ENCODE measurements at regions not wholly inside any gene's neighbourhood (a gene's known extent, or its start where the extent isn't known, plus 50 kb on each side); places are given as distances from the start of the nearest gene placed in this dataset.
"Not testable (repeated sequence)": the region's sequence is repeated elsewhere in the genome, so short reads cannot be mapped to it uniquely, and the experiment has no call there.

DNA sequence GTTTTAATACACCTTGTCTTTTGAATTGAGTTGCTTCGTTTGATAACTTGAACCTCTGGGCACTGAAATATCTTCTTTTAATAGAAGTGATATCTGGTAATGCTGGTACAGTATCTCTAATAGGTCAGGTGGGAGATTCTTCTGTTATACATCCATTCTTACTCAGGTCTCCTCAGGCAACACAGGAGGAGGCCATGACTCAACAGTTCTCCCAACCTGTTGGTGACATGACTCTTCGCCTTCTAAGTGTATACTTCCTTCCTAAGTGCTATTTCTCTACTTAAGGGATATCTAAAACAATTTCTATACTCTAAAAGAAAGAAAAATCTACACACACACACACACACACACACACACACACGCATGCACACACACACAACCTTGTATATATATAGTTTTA, 509.1 kb downstream of the PCNX1 start:
- H3K27me3 Mint-ChIP-seq (ENCODE audit: low read depth), result no peaks in the 10 kb centered on the region
- H3K36me3 Mint-ChIP-seq (ENCODE audit: low read depth), result peaks cover 16% of the 10 kb centered on the region
- no peak overlapping the region for H3K4me3 Mint-ChIP-seq
- no peak overlapping the region for H3K27ac Mint-ChIP-seq
- peaks cover 17% of the 10 kb centered on the region for H3K4me1 Mint-ChIP-seq (ENCODE audit: low read depth)
- no peaks in the 10 kb centered on the region for H3K9me3 Mint-ChIP-seq

DNA sequence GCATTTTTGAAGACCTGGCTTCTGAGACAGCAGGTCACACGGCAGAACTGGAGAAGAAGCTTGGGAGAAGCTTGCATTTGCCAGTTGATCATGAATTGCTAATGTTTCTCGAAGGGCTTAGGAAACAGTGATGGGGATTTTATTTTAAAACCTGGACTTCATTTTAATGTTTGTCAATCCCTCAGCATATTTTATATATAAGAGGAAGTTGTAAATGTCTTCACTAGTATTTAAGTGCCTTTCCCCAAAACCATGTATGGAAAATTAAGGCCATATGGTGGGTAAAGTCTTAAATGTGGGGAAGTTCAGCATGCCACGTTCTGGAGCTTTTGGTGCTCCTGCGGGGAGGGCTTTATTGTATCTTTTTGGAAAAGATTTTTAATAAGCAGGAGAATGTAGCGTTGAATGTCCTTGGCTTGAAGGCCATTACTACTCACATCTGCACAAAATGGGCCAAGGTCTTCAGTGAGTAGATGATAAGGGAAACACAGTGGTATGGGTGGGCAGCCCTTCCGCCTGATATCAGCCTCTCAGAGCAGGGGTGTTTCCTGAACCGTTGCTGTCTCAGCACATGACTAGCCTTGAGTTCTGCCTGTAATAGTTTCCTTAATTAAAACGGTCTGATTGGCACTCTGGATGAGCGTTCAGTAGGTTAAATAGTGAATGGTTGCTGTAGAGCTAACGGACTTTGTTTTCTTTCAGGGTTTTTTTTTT, 511.4 kb downstream of the PCNX1 start:
- Mint-ChIP-seq H3K27me3 (ENCODE audit: low read depth) (no peaks in the 10 kb centered on the region), H3K9me3 (peaks cover 6% of the 10 kb centered on the region), H3K4me1 (ENCODE audit: low read depth) (peaks cover 4% of the 10 kb centered on the region), H3K36me3 (ENCODE audit: low read depth) (peaks cover 24% of the 10 kb centered on the region), H3K4me3 (no peak overlapping the region), H3K27ac (no peak overlapping the region)

DNA sequence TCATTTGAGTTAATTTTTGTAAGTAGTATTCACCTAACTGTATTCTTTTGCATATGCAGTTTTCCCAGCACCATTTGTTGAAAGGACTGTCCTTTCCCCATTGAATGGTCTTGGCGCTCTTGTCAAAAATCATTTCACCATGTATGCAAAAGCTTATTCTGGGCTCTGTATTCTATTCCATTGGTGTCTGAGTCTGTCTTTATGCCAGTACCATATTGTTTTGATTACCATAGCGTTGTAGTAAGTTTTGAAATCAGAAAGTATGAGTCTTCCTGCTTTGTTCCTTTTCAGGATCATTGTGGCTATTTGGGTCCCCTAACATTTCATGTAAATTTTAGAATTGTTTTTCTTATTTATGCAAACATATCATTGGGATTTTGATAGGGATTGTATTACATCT, 508.7 kb upstream of the RGS6 start:
- Mint-ChIP-seq H3K27me3 (ENCODE audit: low read depth) (no peaks in the 10 kb centered on the region), H3K4me3 (no peak overlapping the region), H3K4me1 (ENCODE audit: low read depth) (peaks cover 18% of the 10 kb centered on the region), H3K27ac (no peak overlapping the region), H3K36me3 (ENCODE audit: low read depth) (peaks cover 52% of the 10 kb centered on the region), H3K9me3 (peaks cover 44% of the 10 kb centered on the region)

DNA sequence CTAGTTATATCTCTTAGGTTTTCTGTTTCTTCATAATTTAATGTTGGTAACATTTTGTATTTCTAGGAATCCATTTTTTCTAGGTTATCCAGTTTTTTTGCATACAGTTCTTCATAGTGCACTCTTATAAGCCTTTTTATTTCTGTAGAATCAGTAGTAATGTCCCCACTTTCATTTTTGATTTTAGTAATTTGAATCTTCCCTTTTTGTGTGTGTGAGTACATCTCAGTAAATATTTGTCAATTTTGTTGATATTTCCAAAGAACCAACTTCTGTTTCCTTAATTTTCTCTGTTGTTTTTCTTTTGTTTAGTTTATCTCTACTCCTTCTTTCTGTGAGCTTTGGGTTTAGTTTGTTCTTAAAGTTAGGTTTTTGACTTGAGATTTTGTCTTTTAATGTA, 507.3 kb upstream of the RGS6 start:
- H3K4me1 Mint-ChIP-seq (ENCODE audit: low read depth), result peaks cover 21% of the 10 kb centered on the region
- no peak overlapping the region for H3K27ac Mint-ChIP-seq
- H3K27me3 Mint-ChIP-seq (ENCODE audit: low read depth), result no peaks in the 10 kb centered on the region
- H3K36me3 Mint-ChIP-seq (ENCODE audit: low read depth), result peaks cover 49% of the 10 kb centered on the region
- no peak overlapping the region for H3K4me3 Mint-ChIP-seq
- H3K9me3 Mint-ChIP-seq, result peaks cover 44% of the 10 kb centered on the region

DNA sequence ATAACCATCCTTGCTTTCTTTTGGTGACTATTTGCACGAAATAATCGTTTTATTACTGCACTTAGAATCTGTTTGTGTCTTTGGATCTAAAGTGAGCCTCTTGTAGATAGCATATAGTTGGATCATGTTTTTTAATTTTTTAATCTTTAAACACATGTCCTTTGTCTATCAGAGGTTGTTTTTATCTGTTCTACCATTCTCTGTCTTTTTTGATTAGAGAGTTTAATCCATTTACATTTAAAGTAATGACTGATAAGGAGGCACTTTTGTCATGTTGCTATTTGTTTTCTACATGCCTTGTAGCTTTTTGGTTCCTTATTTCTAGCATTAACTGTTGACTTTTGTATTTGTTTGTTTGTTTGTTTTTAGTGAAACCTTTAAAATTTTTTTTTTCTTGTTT, 506.2 kb upstream of the RGS6 start:
- H3K27ac Mint-ChIP-seq, result no peak overlapping the region
- peaks cover 26% of the 10 kb centered on the region for H3K4me1 Mint-ChIP-seq (ENCODE audit: low read depth)
- H3K27me3 Mint-ChIP-seq (ENCODE audit: low read depth), result no peaks in the 10 kb centered on the region
- peaks cover 42% of the 10 kb centered on the region for H3K36me3 Mint-ChIP-seq (ENCODE audit: low read depth)
- peaks cover 44% of the 10 kb centered on the region for H3K9me3 Mint-ChIP-seq
- no peak overlapping the region for H3K4me3 Mint-ChIP-seq

DNA sequence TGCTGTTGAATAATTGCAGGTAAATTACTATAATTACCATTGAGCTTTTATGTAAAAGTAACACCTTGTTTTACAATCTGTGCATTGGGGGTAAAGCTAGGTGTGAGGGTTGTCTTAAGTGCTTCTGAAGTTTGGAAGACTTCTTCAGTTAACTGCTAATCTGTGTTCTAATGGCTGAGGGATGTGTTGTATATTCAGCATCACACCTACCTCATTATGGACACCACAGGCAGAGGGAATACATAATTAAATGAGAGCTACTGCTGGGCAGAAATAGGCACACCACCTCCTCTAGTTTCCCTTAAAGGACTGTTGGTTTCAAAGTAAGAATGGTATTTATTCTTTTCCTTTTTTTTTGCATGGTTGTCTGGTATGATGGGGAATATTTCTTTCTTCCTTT, 502.3 kb upstream of the RGS6 start:
- H3K36me3 Mint-ChIP-seq (ENCODE audit: low read depth), result peaks cover 28% of the 10 kb centered on the region
- no peak overlapping the region for H3K27ac Mint-ChIP-seq
- H3K27me3 Mint-ChIP-seq (ENCODE audit: low read depth), result no peaks in the 10 kb centered on the region
- peaks cover 21% of the 10 kb centered on the region for H3K4me1 Mint-ChIP-seq (ENCODE audit: low read depth)
- no peak overlapping the region for H3K4me3 Mint-ChIP-seq
- H3K9me3 Mint-ChIP-seq, result peaks cover 25% of the 10 kb centered on the region

DNA sequence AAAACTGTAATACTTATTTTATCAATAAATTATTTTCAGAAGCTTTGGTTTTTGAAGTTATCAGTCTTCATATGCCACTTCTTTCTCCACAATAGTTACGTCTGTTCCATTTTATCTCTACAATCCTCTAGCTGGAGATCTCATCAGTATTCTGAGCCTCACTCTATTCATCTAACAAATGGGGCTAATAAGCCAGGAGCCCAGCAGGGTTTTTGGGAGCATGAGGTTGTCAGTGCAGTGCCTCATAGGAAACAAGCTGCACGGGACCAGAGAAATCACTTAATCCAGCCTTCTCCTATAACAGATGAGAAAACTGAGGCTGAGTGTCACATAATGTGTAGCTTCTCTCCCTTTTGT, 501.9 kb upstream of the RGS6 start:
- Mint-ChIP-seq H3K9me3 (peaks cover 21% of the 10 kb centered on the region), H3K27ac (no peak overlapping the region), H3K4me1 (ENCODE audit: low read depth) (peaks cover 17% of the 10 kb centered on the region)

DNA sequence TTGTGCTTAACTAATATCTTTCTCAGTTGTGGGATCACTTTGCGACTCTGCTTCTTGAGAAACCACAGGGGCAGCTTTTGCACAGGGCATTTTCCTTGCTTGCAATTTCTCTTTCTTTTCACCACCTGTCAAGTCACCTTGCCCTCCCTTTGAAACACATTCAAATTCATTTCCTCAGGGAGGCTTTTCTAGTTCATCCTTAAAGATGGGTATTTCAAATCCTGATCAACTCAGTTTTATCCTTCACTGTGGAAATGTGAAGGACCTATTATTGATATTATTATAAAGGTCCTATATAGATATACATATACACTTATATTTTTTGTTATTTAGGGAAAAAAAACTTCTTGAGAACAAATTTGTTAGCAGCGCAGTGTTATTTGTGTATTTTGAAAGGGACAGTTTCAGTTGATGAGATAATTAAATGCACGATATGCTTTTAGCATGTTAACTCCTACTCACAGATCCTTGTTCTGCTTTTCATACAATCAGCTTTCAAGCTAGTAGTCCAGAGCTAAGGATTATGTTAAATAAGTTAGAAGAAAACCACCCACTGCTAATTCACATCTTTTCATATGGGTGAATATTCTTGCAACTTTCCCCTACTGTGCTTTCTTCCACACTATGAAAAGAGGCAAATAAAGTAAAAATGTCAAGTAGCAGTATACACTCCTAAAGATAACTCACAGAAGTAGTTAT, 501.4 kb upstream of the RGS6 start:
- Mint-ChIP-seq H3K27ac (no peak overlapping the region), H3K9me3 (peaks cover 20% of the 10 kb centered on the region), H3K27me3 (ENCODE audit: low read depth) (no peaks in the 10 kb centered on the region), H3K4me3 (no peak overlapping the region), H3K4me1 (ENCODE audit: low read depth) (peaks cover 15% of the 10 kb centered on the region), H3K36me3 (ENCODE audit: low read depth) (peaks cover 23% of the 10 kb centered on the region)

More for the DNA sequence above, 501.9 kb upstream of the RGS6 start:
- H3K36me3 Mint-ChIP-seq (ENCODE audit: low read depth), result peaks cover 25% of the 10 kb centered on the region
- no peaks in the 10 kb centered on the region for H3K27me3 Mint-ChIP-seq (ENCODE audit: low read depth)
- no peak overlapping the region for H3K4me3 Mint-ChIP-seq

DNA sequence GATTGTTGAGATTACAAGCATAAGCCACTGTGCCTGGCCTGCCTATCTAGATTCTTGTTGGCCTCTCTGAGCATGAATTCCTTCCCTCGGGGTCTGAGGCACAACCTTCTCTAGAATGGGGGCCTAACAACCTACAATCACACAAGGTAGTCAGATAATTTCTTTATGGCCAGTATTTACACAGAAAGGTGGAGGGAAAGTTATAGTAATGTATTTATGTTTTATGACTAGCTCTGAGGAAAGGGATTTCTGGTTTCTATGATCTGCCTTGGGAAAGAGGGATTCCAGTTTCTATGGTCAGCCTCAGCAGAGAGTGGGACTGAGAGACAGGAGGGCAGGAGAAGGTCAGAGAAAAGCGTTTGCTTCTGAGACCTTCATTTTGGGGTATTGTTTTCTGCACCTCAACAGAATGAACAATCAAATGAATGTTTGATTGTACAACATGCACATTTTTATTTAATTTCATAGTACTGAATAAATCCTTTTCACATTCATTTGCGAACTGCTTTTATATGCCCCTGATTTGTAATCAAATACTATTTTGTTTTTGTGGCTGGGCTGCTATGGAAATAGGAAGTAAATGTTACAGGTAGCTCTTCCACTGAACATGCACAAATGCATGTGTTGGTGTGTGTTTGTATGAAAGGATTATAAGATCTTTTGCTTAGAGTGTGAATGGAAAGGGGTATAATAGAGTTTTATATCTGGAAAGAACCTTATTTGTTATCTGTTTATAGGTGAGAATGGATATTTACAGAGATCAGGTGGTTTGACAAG, 499.7 kb upstream of the RGS6 start:
- Mint-ChIP-seq H3K36me3 (ENCODE audit: low read depth) (peaks cover 16% of the 10 kb centered on the region), H3K9me3 (peaks cover 6% of the 10 kb centered on the region), H3K27ac (no peak overlapping the region), H3K27me3 (ENCODE audit: low read depth) (no peaks in the 10 kb centered on the region), H3K4me3 (no peak overlapping the region), H3K4me1 (ENCODE audit: low read depth) (peaks cover 13% of the 10 kb centered on the region)

DNA sequence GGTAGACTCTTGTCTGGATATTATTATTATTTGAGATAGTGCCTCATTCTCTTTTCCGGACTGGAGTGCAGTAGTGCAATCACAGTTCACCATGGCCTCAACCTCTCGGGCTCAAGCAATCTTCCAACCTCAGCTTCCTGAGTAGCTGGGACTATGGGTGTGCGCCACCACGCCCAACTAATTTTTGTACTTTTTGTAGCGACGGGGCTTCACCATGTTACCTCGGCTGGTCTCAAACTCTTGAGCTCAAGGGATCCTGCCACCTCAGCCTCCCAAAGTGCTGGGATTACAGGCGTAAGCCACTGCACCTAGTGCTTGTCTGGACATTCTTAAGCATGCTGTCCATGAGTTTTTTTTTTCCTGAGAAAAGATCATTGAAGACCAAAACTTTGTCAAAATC, 498.9 kb upstream of the RGS6 start:
- Mint-ChIP-seq H3K36me3 (ENCODE audit: low read depth) (peaks cover 13% of the 10 kb centered on the region), H3K27ac (no peak overlapping the region), H3K9me3 (peaks cover 3% of the 10 kb centered on the region)

DNA sequence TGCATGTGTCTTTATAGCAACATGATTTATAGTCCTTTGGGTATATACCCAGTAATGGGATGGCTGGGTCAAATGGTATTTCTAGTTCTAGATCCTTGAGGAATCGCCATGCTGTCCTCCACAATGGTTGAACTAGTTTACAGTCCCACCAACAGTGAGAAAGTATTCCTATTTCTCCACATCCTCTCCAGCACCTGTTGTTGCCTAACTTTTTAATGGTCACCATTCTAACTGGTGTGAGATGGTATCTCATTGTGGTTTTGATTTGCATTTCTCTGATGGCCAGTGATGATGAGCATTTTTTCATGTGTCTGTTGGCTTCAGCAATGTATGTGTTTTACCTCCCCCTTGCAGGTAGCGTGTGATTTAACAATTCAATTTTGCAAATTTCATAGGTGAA, 496.6 kb upstream of the RGS6 start:
- not testable (repeated sequence) for H3K27ac Mint-ChIP-seq; H3K9me3 Mint-ChIP-seq; H3K27me3 Mint-ChIP-seq (ENCODE audit: low read depth); H3K4me3 Mint-ChIP-seq
- peaks cover 17% of the 10 kb centered on the region for H3K4me1 Mint-ChIP-seq (ENCODE audit: low read depth)
- H3K36me3 Mint-ChIP-seq (ENCODE audit: low read depth), result peaks cover 18% of the 10 kb centered on the region

More for the DNA sequence above, 498.9 kb upstream of the RGS6 start:
- H3K4me1 Mint-ChIP-seq (ENCODE audit: low read depth), result peaks cover 15% of the 10 kb centered on the region
- no peaks in the 10 kb centered on the region for H3K27me3 Mint-ChIP-seq (ENCODE audit: low read depth)
- H3K4me3 Mint-ChIP-seq, result no peak overlapping the region

DNA sequence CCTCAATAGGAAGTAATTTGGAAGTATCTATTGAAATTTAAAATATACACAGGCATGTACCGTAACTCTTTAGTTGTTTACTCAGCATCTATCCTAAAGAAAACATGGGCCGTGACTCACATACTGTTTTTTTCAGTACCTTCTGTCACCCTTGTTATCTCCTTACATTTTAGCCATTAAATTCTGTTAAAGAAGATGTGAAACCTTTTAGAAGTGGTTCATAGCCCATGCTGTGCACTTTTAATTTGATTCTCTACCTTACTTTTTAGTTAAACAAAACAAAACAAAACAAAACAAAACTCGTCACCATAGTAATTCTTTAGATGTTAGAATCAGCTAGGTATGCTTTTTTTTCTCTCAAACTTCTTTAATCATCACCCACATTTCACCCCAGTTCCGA, 494.4 kb upstream of the RGS6 start:
- H3K27ac Mint-ChIP-seq, result no peak overlapping the region
- H3K36me3 Mint-ChIP-seq (ENCODE audit: low read depth), result peaks cover 18% of the 10 kb centered on the region
- H3K4me1 Mint-ChIP-seq (ENCODE audit: low read depth), result peaks cover 12% of the 10 kb centered on the region
- peaks cover 3% of the 10 kb centered on the region for H3K9me3 Mint-ChIP-seq
- H3K4me3 Mint-ChIP-seq, result no peak overlapping the region
- no peaks in the 10 kb centered on the region for H3K27me3 Mint-ChIP-seq (ENCODE audit: low read depth)

DNA sequence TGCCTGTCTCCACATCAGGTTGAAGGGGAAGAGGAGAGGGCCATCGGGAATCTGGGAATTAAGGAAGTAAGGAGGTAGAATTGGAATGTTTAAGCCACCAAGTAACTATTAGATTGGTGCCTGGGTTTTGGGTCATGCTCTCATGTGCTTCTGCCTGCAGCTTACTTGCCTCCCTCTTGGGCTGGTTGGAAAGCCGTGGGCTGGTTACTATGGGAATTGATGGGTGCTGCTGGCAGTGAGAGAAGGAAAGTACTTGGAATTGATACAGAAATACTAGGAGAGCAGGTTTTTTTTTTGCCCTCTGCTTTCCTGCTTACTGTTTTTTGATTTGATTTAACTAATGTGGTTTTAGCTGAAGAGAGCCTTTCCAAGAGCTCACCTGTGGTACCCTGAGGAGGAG, 493.5 kb upstream of the RGS6 start:
- Mint-ChIP-seq H3K4me3 (no peak overlapping the region), H3K9me3 (peaks cover 3% of the 10 kb centered on the region), H3K36me3 (ENCODE audit: low read depth) (peaks cover 18% of the 10 kb centered on the region), H3K4me1 (ENCODE audit: low read depth) (peaks cover 12% of the 10 kb centered on the region), H3K27me3 (ENCODE audit: low read depth) (no peaks in the 10 kb centered on the region), H3K27ac (no peak overlapping the region)

DNA sequence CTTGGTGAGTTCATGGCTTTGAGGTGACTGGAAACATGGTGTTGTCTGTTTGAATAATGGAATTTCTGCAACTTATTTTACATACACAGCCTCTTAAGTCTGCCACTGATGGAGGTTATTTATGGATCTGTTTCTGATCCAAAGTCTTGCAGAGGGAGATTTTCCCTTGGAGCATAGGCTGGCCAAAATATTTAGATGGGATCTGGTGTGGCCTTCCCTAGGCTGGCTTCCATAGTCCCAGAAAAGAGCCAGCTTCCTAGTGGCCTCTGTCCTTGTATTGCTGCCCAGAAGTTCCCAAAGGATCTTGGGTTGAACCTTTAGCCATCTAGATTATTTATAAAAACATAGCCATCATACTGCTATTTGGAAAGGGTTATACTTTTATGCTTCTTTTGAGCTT, 491.1 kb upstream of the RGS6 start:
- peaks cover 12% of the 10 kb centered on the region for H3K4me1 Mint-ChIP-seq (ENCODE audit: low read depth)
- H3K4me3 Mint-ChIP-seq, result no peak overlapping the region
- H3K36me3 Mint-ChIP-seq (ENCODE audit: low read depth), result peaks cover 6% of the 10 kb centered on the region

More for the DNA sequence above, 491.1 kb upstream of the RGS6 start:
- H3K27me3 Mint-ChIP-seq (ENCODE audit: low read depth), result no peaks in the 10 kb centered on the region
- no peak overlapping the region for H3K27ac Mint-ChIP-seq
- H3K9me3 Mint-ChIP-seq, result no peaks in the 10 kb centered on the region
